Colonic mucosa (tissue), 4 donors: ENCODE measurements at regions not wholly inside any gene's neighbourhood (a gene's known extent, or its start where the extent isn't known, plus 50 kb on each side); places are given as distances from the start of the nearest gene placed in this dataset.

Experiments used
- DNase-seq: peaks from one replicate; pipeline ENCODE4 v3.0.0-alpha.2; 2020
- H3K27ac ChIP-seq: fragments of 200-600 bp; one replicate; pipeline ENCODE4 v1.8.0; 2021
- H3K27me3 ChIP-seq: fragments of 200-600 bp; one replicate; pipeline ENCODE4 v1.8.0; 2021
- H3K36me3 ChIP-seq: fragments of 200-600 bp; one replicate; pipeline ENCODE4 v1.8.0; 2021
- H3K4me1 ChIP-seq: fragments of 200-600 bp; one replicate; pipeline ENCODE4 v1.8.0; 2021; ENCODE audit warnings: mild to moderate bottlenecking
- H3K4me3 ChIP-seq: fragments of 200-600 bp; one replicate; pipeline ENCODE4 v1.8.0; 2021
- H3K9ac ChIP-seq, 2 donors: one replicate each; pipeline ENCODE4 v1.7.0; 2013; ENCODE audit warnings: control low read depth in 2 of 2, low read depth in 2 of 2, low read length in 2 of 2
- H3K9me3 ChIP-seq: fragments of 200-600 bp; one replicate; pipeline ENCODE4 v1.8.0; 2021
- intact Hi-C: fragments of 100-400 bp; cut with DNase I; formaldehyde crosslinking; loops from one replicate; pipeline ENCODE4 v1.14.1; 2022
- TF ChIP-seq, protein P1 (sequence below): fragments of 200-600 bp; IDR thresholded peaks from one replicate; pipeline ENCODE4 v1.8.0; 2022; ENCODE audit warnings: antibody characterized with exemption, mild to moderate bottlenecking
- donor health status: healthy.
- donor health status: DM: no; HTN: no; CAD: no.
- donor health status: DM: no; HTN: no; CAD: no.

GRCh38 chr5:34487159-34487879 is 168.8 kb upstream of the RAI14 start:
- Histone ChIP-seq H3K36me3 (no peaks in the 10 kb centered on the region), H3K27ac (no peak overlapping the region), H3K4me1 (no peaks in the 10 kb centered on the region), H3K27me3 (no peaks in the 10 kb centered on the region), H3K9me3 (no peaks in the 10 kb centered on the region), H3K9ac (no peak overlapping the region), H3K4me3 (no peak overlapping the region)
- intact Hi-C loops = loop anchor here (2.0 to 5.0 kb wide), 2 partner anchors 411 to 515 kb away; no protein-coding TSS in a partner anchor
- DNase-seq = no peak
- TF ChIP-seq, protein P1, sequence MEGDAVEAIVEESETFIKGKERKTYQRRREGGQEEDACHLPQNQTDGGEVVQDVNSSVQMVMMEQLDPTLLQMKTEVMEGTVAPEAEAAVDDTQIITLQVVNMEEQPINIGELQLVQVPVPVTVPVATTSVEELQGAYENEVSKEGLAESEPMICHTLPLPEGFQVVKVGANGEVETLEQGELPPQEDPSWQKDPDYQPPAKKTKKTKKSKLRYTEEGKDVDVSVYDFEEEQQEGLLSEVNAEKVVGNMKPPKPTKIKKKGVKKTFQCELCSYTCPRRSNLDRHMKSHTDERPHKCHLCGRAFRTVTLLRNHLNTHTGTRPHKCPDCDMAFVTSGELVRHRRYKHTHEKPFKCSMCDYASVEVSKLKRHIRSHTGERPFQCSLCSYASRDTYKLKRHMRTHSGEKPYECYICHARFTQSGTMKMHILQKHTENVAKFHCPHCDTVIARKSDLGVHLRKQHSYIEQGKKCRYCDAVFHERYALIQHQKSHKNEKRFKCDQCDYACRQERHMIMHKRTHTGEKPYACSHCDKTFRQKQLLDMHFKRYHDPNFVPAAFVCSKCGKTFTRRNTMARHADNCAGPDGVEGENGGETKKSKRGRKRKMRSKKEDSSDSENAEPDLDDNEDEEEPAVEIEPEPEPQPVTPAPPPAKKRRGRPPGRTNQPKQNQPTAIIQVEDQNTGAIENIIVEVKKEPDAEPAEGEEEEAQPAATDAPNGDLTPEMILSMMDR = no peak

- Histone ChIP-seq H3K27ac (no peak overlapping the region), H3K9me3 (no peaks in the 10 kb centered on the region), H3K9ac (no peak overlapping the region), H3K27me3 (no peaks in the 10 kb centered on the region), H3K36me3 (no peaks in the 10 kb centered on the region), H3K4me3 (no peak overlapping the region), H3K4me1 (no peaks in the 10 kb centered on the region)
- TF ChIP-seq, protein P1 = no peak
- intact Hi-C loops = loop anchor here (2.0 to 5.0 kb wide), 2 partner anchors 411 to 514 kb away; no protein-coding TSS in a partner anchor
- no peak for DNase-seq
These were observed 168.2 kb upstream of the RAI14 start for GRCh38 chr5:34487956-34488355.

DNA sequence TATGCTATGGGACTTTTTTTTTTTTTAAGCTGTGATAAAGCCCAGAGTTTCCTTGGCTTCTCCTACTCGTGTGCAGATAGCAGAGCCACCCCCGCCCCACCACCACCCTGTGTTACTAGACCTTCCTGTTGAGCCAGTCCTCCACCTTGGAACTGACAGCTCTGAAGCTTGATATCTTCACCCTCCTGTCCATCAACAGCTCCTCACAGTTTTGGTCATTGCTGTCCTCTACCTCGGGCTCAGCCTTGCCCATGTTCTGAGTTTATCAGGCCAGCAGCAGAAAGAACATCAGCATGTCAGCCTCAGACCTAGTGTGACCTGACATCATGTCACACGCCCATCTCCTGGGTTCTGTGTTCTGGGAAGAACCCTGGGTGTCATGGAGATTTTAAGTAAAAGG is 167.1 kb upstream of the RAI14 start:
- Histone ChIP-seq H3K4me1 (no peaks in the 10 kb centered on the region), H3K9me3 (no peaks in the 10 kb centered on the region), H3K27me3 (no peaks in the 10 kb centered on the region), H3K4me3 (no peak overlapping the region), H3K27ac (no peak overlapping the region), H3K36me3 (no peaks in the 10 kb centered on the region), H3K9ac (no peak overlapping the region)
- TF ChIP-seq, protein P1 = no peak
- no peak for DNase-seq
- intact Hi-C loops = loop anchor here (5.0 kb wide), 1 partner anchor 513 kb away; no protein-coding TSS in a partner anchor

DNA sequence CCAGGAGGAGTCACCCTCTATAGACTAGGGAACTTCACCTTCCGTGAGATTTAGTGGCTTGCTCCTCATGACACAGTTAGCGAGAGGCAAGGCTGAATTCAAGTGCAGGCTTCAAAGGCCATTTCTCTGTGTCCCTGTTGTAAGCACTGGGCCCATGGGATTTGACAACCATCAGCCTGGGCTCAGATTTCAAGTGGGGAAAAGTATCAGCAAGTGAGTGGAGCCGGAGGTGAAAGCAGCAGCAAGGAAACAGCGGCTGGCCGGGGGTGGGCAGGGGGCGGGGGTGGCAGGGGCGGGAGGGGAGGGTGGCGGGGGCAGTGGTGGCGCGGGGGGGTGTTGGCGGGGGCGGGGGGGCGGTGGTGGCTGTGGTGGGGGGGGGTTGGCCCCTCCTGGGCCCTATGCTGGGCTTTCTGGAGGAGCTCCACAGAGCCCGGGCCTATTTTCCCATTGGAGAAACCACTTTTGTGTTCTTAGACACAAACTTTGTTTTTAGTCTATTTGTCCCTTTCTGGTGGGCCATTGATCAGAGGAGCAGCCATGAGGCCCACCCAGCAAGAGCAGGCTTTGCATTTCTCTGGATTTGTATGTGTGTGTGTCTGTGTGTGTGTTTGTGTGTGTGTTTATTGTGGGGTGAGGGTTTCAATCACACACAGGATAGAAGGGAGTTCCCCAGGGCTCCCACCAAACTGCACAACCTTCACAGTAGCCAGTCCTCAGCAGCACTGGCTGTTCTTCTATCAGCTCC is 165.4 kb upstream of the RAI14 start:
- Histone ChIP-seq H3K27ac (no peak overlapping the region), H3K4me1 (no peaks in the 10 kb centered on the region), H3K36me3 (no peaks in the 10 kb centered on the region), H3K9ac (no peak overlapping the region), H3K9me3 (no peaks in the 10 kb centered on the region), H3K27me3 (no peaks in the 10 kb centered on the region), H3K4me3 (no peak overlapping the region)
- TF ChIP-seq, protein P1 = no peak
- no peak for DNase-seq
- intact Hi-C loops = no loop called here

GRCh38 chr5:34491251-34491620 is 164.9 kb upstream of the RAI14 start:
- TF ChIP-seq, protein P1 = no peak
- Histone ChIP-seq H3K9me3 (no peaks in the 10 kb centered on the region), H3K4me1 (no peaks in the 10 kb centered on the region), H3K4me3 (no peak overlapping the region), H3K9ac (no peak overlapping the region), H3K27me3 (no peaks in the 10 kb centered on the region), H3K27ac (no peak overlapping the region), H3K36me3 (no peaks in the 10 kb centered on the region)
- no peak for DNase-seq
- intact Hi-C loops = no loop called here
